B cell (primary cell): ENCODE measurements at regions not wholly inside any gene's neighbourhood (a gene's known extent, or its start where the extent isn't known, plus 50 kb on each side); places are given as distances from the start of the nearest gene placed in this dataset.

Experiments used
- ATAC-seq: fragments of 200-7000 bp; cut with Tn5 transposase; one replicate; pipeline ENCODE4 v1.10.0; 2021; ENCODE audit warnings: low read depth, mild to moderate bottlenecking, moderate number of reproducible peaks, moderate library complexity
- CTCF ChIA-PET: fragments of 350-600 bp; sonication (Branson Sonifier 250); formaldehyde crosslinking; loops from one replicate; lab custom pipeline; 2021; ENCODE audit warnings: antibody characterized with exemption, inconsistent platforms; lab: Charles Lee
- POLR2A ChIA-PET: fragments of 350-600 bp; sonication (Branson Sonifier 250); formaldehyde crosslinking; loops from one replicate; lab custom pipeline; 2021; ENCODE audit warnings: antibody characterized with exemption; lab: Charles Lee
- DNase-seq: peaks from one replicate; pipeline ENCODE4 v3.0.0; 2013
- H2AFZ ChIP-seq: 2 replicates; pipeline ENCODE4 v1.6.1; 2012; ENCODE audit warnings: mild to moderate bottlenecking, low read depth, low read length; ENCODE audit not compliant: insufficient read depth, poor library complexity, severe bottlenecking
- H3K27ac ChIP-seq, 2 donors: 1 replicate in 1 of 2; 2 replicates in 1 of 2; pipeline ENCODE4 v1.5.1; 2012 to 2013; ENCODE audit warnings: low read length in 2 of 2, mild to moderate bottlenecking in 2 of 2, moderate library complexity in 1 of 2
- H3K27me3 ChIP-seq, 4 experiments: fragments of 200-600 bp in 1 of 4; sonication (generic) in 1 of 4; replicated peaks in 1 of 4; 1 replicate in 2 of 4; 2 replicates in 2 of 4; pipeline versions ENCODE4 v1.6.1 to v1.7.0; 2013 to 2016; ENCODE audit warnings: low read length in 3 of 4, mild to moderate bottlenecking in 2 of 4, mixed read lengths in 1 of 4, moderate library complexity in 1 of 4; ENCODE audit not compliant: insufficient read depth in 4 of 4, control insufficient read depth in 3 of 4; ENCODE audit errors: control extremely low read depth in 1 of 4
- H3K36me3 ChIP-seq, 2 experiments: replicated peaks in 1 of 2; 1 replicate in 1 of 2; 2 replicates in 1 of 2; pipeline versions ENCODE4 v1.6.1 to v1.7.1; 2013; ENCODE audit warnings: low read length in 1 of 2; ENCODE audit not compliant: insufficient read depth in 2 of 2, control insufficient read depth in 1 of 2; ENCODE audit errors: control extremely low read depth in 1 of 2, extremely low read depth in 1 of 2
- H3K4me1 ChIP-seq, 2 donors: fragments of 200-600 bp in 1 of 2; sonication (generic) in 1 of 2; 1 replicate in 1 of 2; 2 replicates in 1 of 2; pipeline versions ENCODE4 v1.5.1 to v1.6.1; 2013 to 2017; ENCODE audit warnings: low read length in 2 of 2; ENCODE audit not compliant: control insufficient read depth in 2 of 2, insufficient read depth in 2 of 2
- H3K4me2 ChIP-seq: replicated peaks from 2 replicates; pipeline ENCODE3; 2012; ENCODE audit warnings: mild to moderate bottlenecking, low read depth, low read length; ENCODE audit not compliant: poor library complexity, severe bottlenecking
- H3K4me3 ChIP-seq, 5 experiments: fragments of 200-600 bp in 1 of 5; sonication (generic) in 1 of 5; 1 replicate in 3 of 5; 2 replicates in 2 of 5; pipeline versions ENCODE4 v1.5.1 to v1.7.0; 2011 to 2016; ENCODE audit warnings: low read length in 4 of 5, mild to moderate bottlenecking in 4 of 5, low read depth in 2 of 5, control low read depth in 1 of 5, moderate library complexity in 1 of 5; ENCODE audit not compliant: insufficient read depth in 1 of 5; ENCODE audit errors: control extremely low read depth in 1 of 5, extremely low read depth in 1 of 5
- H3K79me2 ChIP-seq: fragments of 200-600 bp; sonication (generic); one replicate; pipeline ENCODE4 v1.6.0; 2016; ENCODE audit warnings: low read length; ENCODE audit not compliant: control insufficient read depth, insufficient read depth
- H3K9ac ChIP-seq: fragments of 200-600 bp; sonication (generic); 2 replicates; pipeline ENCODE4 v1.6.1; 2017; ENCODE audit warnings: mild to moderate bottlenecking, low read length, moderate library complexity
- H3K9me3 ChIP-seq, 3 donors: one replicate each; pipeline versions ENCODE4 v1.6.1 to v1.7.1; 2013; ENCODE audit warnings: low read length in 2 of 3; ENCODE audit not compliant: control insufficient read depth in 2 of 3, insufficient read depth in 1 of 3; ENCODE audit errors: control extremely low read depth in 1 of 3
- H4K20me1 ChIP-seq: 2 replicates; pipeline ENCODE4 v1.6.0; 2012; ENCODE audit warnings: mild to moderate bottlenecking, low read length; ENCODE audit not compliant: insufficient read depth, control insufficient read depth, poor library complexity, severe bottlenecking
- H3K27ac Mint-ChIP-seq: one replicate; pipeline ENCODE4 v1.8.0; 2021; ENCODE audit warnings: mixed read lengths
- H3K27me3 Mint-ChIP-seq: one replicate; pipeline ENCODE4 v1.8.0; 2021; ENCODE audit warnings: mixed read lengths
- H3K4me1 Mint-ChIP-seq: one replicate; pipeline ENCODE4 v1.8.0; 2021; ENCODE audit warnings: mixed read lengths
- H3K4me3 Mint-ChIP-seq: one replicate; pipeline ENCODE4 v1.8.0; 2021; ENCODE audit warnings: mixed read lengths
- H3K9me3 Mint-ChIP-seq: one replicate; pipeline ENCODE4 v1.8.0; 2022; ENCODE audit warnings: mixed read lengths; ENCODE audit not compliant: insufficient read depth
- CTCF ChIP-seq: fragments of 200-600 bp; IDR thresholded peaks from one replicate; pipeline ENCODE4 v1.8.0; 2022; ENCODE audit warnings: antibody characterized with exemption, mild to moderate bottlenecking
- EZH2 ChIP-seq: IDR thresholded peaks from 2 replicates; pipeline ENCODE4 v1.6.1; 2012; ENCODE audit warnings: borderline replicate concordance, low read depth, mild to moderate bottlenecking, moderate library complexity, low read length; ENCODE audit not compliant: insufficient read depth, poor library complexity, severe bottlenecking
- WGBS: methylation state at CpG from one replicate; pipeline ENCODE4 v1.1.5; 2013; ENCODE audit warnings: missing lambda C conversion rate; ENCODE audit not compliant: insufficient coverage; 5-methylcytosine and 5-hydroxymethylcytosine counted together
- intact Hi-C: fragments of 100-400 bp; cut with micrococcal nuclease; formaldehyde crosslinking; loops from one replicate; pipeline ENCODE4 v1.10.0; 2022

GRCh38 chr15:95359966-95360365, 970.5 kb upstream of the NR2F2 start:
- peaks cover 8% of the 10 kb centered on the region for H3K9me3 Mint-ChIP-seq
- TF ChIP-seq CTCF, result no peak
- TF ChIP-seq EZH2, result no peak
- no peaks in the 10 kb centered on the region for H4K20me1 ChIP-seq
- no peak for DNase-seq
- H3K79me2 ChIP-seq, result no peaks in the 10 kb centered on the region
- H3K27me3 ChIP-seq, result no peaks in the 10 kb centered on the region
- no peak overlapping the region for H3K4me3 Mint-ChIP-seq
- WGBS, result 86% methylated on average over 1 of the region's 5 CpGs
- ChIA-PET POLR2A (no interaction called here), CTCF (no interaction called here)
- H3K4me1 ChIP-seq, result no peaks in the 10 kb centered on the region
- no peak overlapping the region for H3K4me2 ChIP-seq
- H3K9me3 ChIP-seq, result peaks cover 0 to 3% (median 2%) of the 10 kb centered on the region in 3 donors
- intact Hi-C loops, result no loop called here
- no peaks in the 10 kb centered on the region for H3K36me3 ChIP-seq
- H3K4me1 Mint-ChIP-seq, result no peaks in the 10 kb centered on the region
- no peak for ATAC-seq
- no peak overlapping the region for H2AFZ ChIP-seq
- H3K4me3 ChIP-seq, result no peak overlapping the region
- H3K27ac Mint-ChIP-seq, result no peak overlapping the region
- H3K9ac ChIP-seq, result no peak overlapping the region
- no peak overlapping the region for H3K27ac ChIP-seq
- no peaks in the 10 kb centered on the region for H3K27me3 Mint-ChIP-seq

DNA sequence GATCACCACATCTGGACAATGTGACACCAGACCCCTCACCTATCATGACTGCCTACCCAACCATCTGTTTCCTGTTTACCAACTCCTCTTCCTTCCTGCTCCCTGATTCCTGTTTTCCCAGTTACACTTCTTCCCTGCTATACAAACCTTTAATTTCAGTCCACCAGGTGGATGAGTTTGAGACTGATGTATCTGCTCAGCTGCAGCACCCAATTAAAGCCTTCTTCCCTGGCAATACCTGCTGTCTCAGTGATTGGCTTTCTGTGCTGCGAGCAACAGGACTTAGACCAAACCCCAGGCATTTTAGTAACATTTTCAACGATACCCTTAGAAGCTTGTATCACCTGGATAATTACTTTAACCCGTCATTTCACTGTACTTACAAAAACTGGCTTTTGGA, 968.2 kb upstream of the NR2F2 start:
- Histone ChIP-seq H3K9me3 (peaks cover 0 to 3% (median 2%) of the 10 kb centered on the region in 3 donors), H3K36me3 (no peaks in the 10 kb centered on the region), H3K4me2 (no peak overlapping the region), H4K20me1 (no peaks in the 10 kb centered on the region), H3K27me3 (no peaks in the 10 kb centered on the region), H3K4me1 (no peaks in the 10 kb centered on the region), H3K9ac (no peak overlapping the region), H2AFZ (no peak overlapping the region), H3K27ac (no peak overlapping the region), H3K4me3 (no peak overlapping the region), H3K79me2 (no peaks in the 10 kb centered on the region)
- ATAC-seq (no peak), DNase-seq (no peak)
- H3K4me1 Mint-ChIP-seq, result no peaks in the 10 kb centered on the region
- peaks cover 6% of the 10 kb centered on the region for H3K9me3 Mint-ChIP-seq
- WGBS, result no CpG with 5 or more reads among the region's 3 CpGs
- POLR2A ChIA-PET, result no interaction called here
- CTCF ChIA-PET, result no interaction called here
- intact Hi-C loops, result no loop called here
- no peak for TF ChIP-seq EZH2
- no peaks in the 10 kb centered on the region for H3K27me3 Mint-ChIP-seq
- no peak overlapping the region for H3K27ac Mint-ChIP-seq
- H3K4me3 Mint-ChIP-seq, result no peak overlapping the region
